ELR (cell line): ENCODE measurements at regions not wholly inside any gene's neighbourhood (a gene's known extent, or its start where the extent isn't known, plus 50 kb on each side); places are given as distances from the start of the nearest gene placed in this dataset.

Experiments used
- DNase-seq: peaks from one replicate; pipeline ENCODE4 v3.0.0-alpha.2; 2015; ENCODE audit warnings: low read depth

DNA sequence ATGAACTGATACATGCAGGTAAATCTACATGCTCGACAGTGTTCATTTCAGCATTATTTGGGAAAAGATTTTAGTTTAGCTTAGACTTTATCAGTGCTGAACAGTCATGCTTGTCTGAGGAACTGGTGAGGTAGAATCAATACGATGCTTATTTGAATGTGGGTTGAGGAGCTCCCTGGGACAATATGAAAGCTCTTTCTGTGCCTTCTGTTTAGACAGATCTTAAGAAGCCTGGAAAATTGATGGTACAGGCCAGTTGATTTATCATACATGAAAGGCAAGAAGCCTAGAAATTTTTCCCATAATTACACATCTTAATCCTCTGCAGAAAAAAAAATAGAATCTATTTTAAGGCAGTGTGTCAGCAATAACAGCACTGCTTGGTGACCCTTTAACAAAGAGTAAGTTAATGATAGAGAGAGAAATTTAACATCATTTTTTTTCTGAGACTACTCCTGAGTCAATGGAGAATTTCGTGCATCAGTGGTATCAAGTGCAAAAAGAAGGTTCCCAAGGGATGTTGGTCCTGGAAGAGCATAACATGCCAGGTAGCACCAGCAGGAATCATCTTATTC, 252.2 kb upstream of the CDH20 start:
- no peak for DNase-seq

DNA sequence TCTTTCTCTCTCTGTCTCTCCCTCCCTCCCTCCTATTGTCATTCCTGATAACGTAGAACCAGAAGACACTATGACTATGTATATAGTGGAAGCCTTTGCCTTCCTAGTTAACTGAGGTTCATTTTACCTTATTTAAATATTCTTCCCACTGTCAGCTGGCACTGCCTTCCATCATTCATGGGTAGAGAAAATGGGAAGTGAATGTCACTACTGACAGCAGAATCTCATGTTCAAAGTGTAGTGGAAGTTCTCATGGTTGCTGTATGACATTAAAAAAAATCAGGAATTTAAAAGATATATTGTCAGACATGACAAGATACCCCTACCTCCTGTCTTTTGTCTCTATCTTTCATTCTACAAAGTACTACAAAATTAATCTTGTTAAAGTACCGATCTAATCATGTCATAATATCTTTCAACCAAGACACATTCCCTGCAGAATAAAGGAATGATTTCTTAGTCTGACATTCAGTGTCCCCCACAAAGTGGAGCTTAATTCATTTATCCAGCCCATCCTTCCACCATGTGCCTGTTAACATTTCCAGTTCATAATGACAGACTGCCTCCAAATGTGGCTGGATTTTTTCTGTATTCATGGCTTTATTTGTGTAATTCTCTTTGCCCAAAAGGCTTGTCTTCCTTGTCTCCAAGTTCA, 250.1 kb upstream of the CDH20 start:
- no peak for DNase-seq

DNA sequence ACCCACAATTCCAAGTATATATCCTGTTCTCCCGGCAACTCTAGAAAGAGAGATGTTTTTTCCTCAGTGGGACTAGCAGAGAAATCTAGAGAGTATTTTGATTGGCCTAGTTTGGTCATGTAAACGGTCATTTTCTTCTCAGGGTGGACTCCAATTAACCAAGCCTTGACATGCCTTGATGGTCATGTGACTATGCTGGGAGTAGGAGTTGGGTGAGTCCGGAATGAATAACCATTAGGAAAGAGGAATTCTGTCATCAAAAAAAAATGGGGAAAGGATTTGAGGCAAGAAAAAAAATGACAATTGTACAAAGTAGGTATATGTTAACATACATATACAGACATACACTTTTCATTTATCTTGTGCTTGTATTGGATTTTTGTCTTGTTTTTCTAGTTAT, 248.2 kb upstream of the CDH20 start:
- no peak for DNase-seq

DNA sequence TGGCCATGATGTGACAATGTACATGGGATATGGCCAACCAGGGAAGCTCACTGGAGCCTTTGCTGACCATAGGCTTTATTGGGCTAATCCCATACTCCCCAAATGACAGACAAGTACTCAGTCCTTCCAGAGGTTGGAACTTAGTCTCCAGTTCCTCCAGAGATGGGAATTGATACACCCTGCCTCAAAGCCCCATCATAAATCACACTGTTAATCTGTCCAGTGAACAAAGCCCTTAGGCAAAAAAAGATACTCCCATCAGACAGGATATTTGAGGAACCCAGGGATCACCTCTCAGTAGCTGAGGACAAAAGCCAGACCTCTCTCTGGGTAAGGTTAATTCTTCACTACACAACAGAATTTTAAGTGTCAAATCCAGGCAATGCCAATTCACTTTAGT, 247.5 kb upstream of the CDH20 start:
- DNase-seq, result no peak

DNA sequence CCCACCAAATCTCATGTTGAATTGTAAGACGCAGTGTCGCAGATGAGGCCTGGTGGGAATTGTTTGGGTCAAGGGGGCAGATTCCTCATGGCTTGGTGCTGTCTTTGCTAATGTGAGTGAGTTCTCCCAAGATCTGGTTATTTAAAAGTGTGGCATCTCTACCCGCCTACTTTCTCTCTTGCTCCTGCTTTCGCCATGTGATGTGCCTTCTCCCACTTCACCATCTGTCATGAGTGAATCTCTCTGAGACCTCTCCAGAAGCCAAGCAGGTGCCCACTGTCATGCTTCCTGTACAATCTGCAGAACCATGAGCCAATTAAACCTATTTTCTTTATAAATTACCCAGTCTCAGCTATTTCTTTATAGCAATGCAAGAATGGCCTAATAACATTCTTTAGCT, 246.6 kb upstream of the CDH20 start:
- no peak for DNase-seq

DNA sequence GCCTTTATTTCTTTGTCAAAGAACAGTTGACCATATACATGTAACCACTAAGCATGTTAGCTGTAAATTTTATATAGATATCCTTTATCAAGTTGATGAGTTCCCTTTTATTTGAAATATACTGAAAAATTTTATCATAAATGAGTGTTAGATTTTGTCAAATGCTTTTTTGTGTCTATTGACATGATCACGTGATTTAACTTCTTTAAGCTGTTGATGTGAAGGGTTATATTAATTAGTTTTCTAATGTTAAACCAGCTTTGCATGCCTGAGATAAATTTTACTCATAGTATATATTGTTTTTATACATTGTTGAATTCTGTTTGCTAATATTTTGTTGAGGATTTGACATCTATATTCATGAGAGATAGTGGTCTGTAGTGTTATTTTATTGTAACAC, 241.9 kb upstream of the CDH20 start:
- no peak for DNase-seq

DNA sequence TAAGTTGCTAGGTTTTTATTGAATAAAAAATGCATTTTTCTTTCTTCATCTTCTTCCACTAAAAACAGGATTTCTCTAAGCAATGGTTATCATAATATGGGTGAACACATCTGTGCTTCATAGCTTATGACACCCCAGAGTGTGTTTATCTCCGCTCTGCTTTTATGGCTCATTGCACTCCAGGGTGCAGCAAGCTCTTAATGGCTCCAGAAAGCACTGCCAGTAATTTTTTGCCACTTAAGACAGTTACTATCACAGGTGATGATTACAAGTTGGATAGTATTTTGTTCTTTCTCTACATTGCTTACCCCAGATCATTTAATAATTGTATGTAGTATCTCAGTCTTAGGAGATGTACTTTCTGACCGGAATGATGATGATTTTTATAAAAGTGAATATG, 239.3 kb upstream of the CDH20 start:
- no peak for DNase-seq

DNA sequence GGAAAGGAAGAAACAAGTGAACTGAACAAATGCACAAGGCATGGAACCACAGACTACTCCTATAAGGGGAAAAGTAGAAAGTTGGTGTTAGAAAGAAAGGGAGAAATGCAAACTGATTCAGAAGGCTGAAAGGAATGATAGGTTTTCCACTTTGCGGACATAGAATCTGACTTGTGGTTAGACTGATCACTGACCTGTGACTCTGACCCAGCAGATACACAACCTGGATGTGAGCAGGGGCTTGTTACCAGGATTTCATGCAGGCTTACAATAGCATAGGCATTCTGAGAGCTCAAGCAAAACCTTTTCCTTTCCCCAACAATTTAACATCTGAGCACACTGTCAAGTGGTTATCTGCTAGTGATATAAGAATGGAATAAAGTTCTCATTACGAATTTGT, 237.0 kb upstream of the CDH20 start:
- no peak for DNase-seq

DNA sequence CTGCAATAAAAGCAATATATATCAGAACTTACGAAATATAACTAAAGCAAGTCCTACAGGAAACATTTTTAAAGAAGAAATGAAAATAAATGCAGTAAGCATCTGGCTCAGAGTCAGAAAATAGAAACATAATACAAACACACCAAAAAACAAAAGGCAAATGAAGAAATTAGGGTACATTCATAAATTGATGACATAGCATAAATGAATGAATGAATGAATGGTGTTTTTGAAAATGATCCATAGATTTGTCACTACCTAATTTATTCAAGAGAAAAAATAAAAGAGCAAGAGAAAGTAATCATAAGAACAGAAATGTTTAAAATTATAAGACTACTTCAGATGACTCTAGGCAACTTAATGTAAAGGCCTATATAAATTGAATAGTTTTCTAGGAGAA, 226.1 kb upstream of the CDH20 start:
- DNase-seq, result no peak

DNA sequence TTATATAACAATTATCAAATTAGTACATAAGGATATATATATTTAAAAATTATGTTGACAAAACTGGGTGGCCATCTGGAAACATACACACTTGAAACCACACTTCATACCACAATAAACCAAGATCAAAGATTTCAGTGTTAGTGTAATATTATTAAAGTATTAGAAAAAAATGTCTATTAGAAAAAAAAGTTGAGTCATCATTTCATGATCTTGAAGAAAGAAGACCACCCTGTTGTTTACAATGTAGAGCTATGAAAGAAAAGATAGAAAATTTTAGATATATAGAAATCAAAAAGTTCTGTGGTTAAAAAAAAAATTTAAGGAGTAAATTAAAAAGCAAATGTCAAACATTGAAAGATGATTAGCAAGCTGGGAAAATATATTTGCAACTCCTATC, 224.5 kb upstream of the CDH20 start:
- no peak for DNase-seq

DNA sequence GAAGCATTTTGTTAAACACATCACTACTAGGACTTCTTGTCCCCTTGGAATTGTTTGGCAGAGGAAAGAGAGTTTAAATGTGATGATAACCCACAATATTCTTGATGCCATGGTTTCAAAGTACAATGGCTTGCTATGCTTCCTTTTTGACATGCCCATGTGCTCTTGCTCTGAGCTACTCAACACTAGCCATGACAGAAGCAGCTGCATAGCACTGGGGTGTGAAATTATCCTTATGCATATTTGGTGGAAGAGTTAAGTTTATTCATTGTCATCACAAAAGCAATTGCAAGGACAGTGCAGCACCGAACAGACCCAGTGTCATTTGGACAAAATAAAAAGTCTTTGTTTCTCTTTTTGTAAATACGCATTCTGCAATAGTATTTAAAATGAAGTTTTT, 209.9 kb upstream of the CDH20 start:
- no peak for DNase-seq

DNA sequence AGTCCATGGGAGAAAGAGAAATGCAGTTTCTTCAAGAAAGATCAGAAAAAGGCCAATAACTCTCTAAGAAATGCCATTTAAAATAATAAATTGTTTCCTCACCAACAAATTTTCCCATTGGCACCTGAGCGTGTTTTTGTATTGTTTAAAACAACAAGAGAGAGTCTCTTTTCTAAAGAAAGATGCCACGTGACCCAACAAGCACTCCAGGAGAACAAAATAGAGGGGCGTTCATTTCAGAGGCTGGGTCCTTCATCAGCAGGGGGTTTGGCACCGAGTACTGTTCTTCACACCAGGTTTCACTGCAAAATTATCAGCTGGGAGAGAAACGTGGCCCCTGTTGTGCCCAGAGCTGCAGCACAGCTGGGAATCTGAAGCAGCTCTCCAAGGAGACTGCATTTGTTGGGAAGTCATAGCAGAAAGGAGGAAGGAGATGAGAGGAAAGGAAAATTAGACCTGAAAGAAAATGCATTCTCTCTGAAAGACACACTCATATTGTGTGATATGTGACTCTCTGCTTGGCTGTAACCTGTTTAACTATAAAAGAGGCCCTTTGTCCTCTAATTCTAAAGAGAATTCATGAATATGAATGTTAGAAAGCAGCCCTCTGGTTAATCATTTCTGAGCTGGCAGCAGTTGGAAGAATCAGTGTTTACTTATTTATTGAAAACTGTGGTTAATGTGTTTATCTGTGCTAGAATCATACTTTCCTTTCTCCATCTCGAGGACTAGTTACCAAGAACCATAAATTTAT, 205.3 kb upstream of the CDH20 start:
- DNase-seq, result no peak

DNA sequence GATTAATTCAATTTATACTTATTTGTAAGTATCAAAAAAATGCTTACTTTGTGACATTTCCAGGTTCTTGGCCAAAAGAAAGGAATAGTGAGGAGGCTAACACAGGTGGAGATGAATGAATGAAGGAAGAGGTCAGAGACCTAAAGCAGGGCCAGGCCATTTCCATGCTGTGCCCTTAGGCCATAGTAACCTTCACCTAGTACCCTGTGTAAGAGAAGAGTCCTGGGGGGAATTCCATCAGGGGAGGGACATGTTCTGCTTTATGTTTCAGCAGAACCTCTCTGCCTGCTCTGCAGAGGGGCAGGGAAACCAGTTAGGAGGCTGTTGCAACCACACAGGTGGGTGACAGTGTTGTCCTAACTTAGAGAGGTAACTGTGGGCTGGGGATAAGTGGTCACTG, 204.2 kb upstream of the CDH20 start:
- DNase-seq, result no peak

DNA sequence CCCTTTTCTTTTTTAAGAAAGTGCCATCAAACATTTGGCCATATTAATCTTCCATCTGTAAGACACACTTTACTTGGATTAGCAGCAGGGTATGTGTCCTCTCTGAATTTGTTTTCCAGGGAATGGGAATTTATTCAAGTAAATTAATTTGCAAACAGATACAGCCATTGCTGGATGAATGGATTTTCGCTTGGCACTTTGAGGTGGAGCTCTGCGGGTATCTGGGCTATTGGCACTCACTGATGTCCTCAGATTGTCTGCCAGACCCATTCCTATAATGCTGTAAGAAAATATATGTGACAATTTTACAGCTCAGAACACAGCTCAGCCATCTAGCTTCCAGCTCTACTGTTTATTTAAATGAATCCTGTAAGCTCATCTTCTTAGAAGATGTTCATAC, 201.2 kb upstream of the CDH20 start:
- no peak for DNase-seq

DNA sequence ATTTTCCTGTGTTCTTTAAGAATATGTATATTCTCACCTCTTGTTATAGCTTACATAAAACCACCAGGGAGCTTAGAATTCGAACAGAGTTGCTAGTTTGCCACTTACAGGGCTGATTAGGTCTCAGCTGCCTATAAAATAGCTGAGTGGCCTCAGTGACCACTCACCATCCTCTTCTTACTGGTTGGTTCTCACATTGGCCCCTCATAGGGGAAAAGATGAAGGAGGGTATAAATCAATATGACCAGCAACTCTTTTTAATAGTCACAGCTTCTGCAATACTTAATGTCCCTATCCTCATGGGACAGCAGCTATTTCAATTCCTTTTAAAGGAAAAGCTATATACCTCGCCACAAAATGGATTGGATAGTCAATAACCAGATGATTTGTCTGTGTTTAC, 199.4 kb upstream of the CDH20 start:
- no peak for DNase-seq

DNA sequence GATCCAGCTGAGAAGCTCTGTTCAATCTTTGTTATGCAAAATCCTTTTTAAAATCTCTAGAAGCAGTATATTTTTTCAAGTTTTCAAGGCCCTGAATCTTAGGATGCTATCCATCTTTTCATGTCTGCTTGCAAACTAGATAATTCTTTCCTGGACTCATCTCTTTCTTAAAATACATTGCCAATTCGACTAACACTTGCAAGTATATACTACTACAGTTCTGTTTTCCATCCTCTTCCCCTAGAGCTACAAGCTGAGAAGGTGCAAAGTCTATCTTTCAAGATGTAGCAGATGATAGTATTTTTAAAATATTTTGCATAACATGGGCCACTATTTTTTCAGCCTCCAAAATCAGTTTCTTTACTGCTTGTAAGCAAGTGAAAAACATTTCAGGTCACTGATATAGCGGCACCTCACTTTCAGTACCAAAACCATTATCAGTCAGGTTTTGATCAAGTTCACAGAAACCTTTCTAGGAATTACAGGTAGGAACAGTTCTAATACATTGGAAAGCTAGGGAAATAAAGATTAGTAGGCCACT, 196.4 kb upstream of the CDH20 start:
- no peak for DNase-seq

DNA sequence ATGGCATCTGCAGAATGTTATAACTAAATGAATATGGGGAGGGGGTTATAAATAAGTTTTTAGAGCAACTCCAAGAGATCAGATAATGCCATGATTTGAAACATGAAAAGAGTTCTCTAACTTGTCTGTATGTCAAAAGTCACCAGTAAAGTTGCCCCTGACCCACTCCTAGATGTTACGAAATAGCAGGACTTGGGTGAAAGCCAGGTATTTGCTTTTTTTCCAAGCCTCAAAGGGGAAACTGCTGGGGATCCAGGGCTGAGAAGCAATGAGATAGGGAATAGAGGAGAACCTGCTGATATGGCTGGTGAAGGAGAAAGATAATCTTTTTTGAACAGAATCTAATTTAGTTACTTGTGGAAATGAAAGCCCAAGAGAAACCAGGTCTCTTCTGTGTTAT, 191.5 kb upstream of the CDH20 start:
- no peak for DNase-seq

DNA sequence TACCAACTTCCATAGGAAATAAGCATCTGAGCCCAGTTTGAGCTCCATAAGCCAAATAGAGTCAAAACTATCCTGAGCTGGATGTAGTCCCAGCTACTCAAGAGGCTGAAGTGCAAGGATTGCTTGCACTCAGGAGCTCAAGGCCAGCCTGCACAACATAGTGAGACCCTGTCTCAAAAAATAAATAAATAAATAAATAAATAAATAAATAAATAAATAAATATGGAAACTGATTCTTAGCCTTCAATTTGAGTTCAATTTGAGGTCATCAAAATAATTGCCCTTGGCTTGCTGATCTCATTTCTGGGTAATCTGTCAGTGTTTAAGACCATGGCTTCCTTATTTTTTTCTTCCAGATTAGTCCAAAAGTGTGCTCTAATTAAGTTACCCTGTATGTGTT, 184.9 kb upstream of the CDH20 start:
- DNase-seq, result no peak

DNA sequence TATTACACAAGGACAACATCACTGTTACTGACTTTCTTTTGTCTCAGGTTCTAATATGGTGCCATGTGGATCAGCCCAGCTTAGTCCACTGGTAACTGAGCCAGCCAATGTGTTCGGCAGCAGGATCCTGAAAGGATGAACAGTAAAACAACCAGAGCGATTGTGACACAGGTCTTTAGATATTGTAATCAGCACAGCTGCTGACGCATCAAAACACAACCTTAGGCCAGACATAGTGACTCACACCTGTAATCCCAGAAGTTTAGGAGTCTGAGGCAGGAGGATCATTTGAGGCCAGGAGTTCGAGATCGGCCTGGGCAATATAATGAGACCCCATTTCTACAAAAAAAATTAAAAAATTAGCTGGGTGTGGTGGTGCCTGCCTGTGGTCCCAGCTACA, 183.4 kb upstream of the CDH20 start:
- DNase-seq, result no peak

DNA sequence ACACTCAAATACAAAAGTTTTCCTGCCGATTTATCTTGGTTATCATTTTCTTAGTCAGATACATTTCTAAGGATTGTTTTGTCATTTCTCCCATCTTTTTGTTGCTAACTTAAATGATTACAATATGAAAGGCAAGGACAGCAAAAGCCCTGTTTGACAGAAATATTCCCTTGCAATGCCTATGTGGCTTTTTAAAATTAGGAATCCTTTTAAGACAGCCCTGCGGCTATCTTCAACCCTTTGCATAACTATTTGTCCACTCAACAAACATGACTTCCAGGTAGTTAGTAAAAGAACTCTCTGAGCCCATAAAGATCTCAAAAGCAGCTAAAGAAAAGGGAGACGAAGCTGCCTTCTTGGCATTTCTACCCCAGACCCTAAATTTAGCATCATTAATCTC, 179.7 kb upstream of the CDH20 start:
- DNase-seq, result no peak

DNA sequence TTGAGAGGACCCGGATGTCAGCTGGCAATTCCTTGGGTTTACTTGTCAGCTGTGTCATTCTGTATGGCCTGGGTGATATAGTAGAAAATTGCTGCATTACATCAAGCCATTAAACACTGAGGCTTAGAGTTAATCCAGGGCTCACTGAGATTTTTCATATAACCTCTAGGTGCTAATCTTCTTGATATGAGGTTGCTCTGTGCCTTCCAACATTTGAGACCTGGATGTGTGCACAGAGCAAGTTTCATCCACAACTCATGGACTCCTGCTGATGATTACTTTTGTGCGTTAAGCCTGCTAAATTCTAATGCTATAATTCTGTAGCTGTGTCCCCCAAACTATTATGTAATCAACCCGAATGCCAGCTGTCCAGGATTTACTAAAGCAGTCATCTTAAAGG, 178.4 kb upstream of the CDH20 start:
- no peak for DNase-seq

DNA sequence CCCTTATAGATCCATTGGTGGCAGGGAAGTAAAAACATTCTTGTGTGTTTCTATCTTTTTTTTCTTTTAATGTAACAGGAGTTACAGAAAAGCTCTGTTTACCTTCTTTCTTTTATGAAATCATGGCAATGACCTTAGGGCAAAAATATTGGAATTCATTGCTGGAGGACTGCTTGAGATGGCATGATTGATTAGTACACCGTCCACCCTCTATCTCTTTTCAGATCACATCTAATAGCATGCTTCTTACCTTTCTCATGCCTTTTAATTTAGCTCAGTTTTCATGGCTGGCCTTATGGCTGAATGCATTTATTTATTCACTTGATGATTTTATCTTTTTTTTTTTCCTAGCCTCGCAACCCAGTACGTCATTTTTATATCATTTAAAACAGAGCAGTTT, 177.6 kb upstream of the CDH20 start:
- no peak for DNase-seq

DNA sequence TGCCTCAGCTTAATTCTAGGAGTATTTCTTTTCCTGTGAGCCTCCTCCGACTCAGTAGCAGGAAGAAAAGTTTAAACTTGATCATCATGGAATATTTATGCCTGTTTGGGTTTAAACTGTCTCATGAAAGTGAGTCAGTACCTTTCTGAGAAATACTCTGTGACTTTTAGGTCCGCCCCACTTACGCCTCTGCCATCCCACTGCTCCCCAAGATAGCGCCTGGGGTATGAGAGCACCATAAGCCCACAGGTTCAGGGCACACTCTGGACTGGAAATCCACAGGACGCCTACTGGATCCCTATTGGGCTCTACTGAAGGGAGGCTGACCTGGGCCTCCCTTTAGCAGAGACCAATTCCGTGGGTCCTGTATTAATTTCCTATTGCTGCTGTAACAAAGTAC, 175.8 kb upstream of the CDH20 start:
- no peak for DNase-seq

DNA sequence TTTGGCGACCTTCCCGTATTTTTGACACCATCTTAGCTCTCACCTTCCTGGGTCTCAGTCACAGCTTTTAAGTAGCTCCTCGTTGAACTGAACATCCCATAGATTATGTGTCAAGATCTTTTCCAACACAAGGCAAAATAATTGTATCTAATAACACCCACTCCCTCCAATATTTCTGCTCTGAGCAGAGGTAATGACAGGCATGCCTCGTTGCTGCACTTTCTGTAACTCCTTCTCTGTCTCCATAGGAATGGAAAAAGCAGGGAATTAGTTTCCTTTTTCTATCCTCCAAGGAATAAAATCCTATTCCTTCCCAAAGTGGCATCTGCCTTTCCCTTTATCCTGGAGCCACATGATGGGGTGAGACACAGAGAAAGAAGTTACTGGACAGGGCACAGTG, 174.0 kb upstream of the CDH20 start:
- DNase-seq, result no peak
